K562 (cell line): ENCODE measurements at regions not wholly inside any gene's neighbourhood (a gene's known extent, or its start where the extent isn't known, plus 50 kb on each side); places are given as distances from the start of the nearest gene placed in this dataset.

Experiments
- ATAC-seq: fragments of 200-7000 bp; cut with Tn5 transposase; 3 replicates; pipeline ENCODE4 v1.9.1; 2020; ENCODE audit warnings: moderate library complexity
- BruUV-seq: library from RNA; stranded (reverse); fragments of 400-500 nt; replicated peaks from 2 replicates; lab custom pipeline; 2021; lab: Mats Ljungman, UMichigan
- CTCF ChIA-PET: fragments of 300-600 bp; formaldehyde crosslinking; extraction: SDS; loops from one replicate; lab custom pipeline; 2021; ENCODE audit warnings: low intra/inter-chr PET ratio; lab: Yijun Ruan, JAX
- POLR2A ChIA-PET: fragments of 300-600, 350-650 bp; sonication (Branson Sonifier 250); formaldehyde crosslinking; extraction: SDS; loops from one replicate; lab custom pipeline; 2021; ENCODE audit warnings: antibody characterized with exemption, inconsistent platforms; lab: Yijun Ruan, JAX
- DNase-seq, 4 experiments: peaks; one replicate each; pipeline versions ENCODE4 v3.0.0 to v3.0.0-alpha.2; 2011 to 2018; ENCODE audit warnings: low spot score in 3 of 4, mixed read lengths in 3 of 4; ENCODE audit errors: extremely low read depth in 1 of 4
- FAIRE-seq: peaks from 2 replicates; lab custom pipeline; 2011; peaks lifted over from hg19 to GRCh38; lab: Jason Lieb, UNC
- H2AFZ ChIP-seq: 2 replicates; pipeline ENCODE4 v1.6.0; 2011; ENCODE audit warnings: low read depth, low read length, control low read depth, inconsistent platforms
- H3K27ac ChIP-seq: fragments of 200-600 bp; 3 replicates; pipeline ENCODE4 v1.8.0; 2011; ENCODE audit warnings: low read depth, mild to moderate bottlenecking, control low read depth, inconsistent platforms, low read length, moderate library complexity, mixed read lengths; ENCODE audit errors: extremely low read depth
- H3K27me3 ChIP-seq, 2 experiments: fragments of 300-600 bp in 1 of 2; 2 replicates in 1 of 2; 3 replicates in 1 of 2; pipeline versions ENCODE4 v1.6.0 to v1.8.0; 2011; ENCODE audit warnings: inconsistent platforms in 2 of 2, low read length in 2 of 2, mild to moderate bottlenecking in 1 of 2, mixed read lengths in 1 of 2, moderate library complexity in 1 of 2; ENCODE audit not compliant: control insufficient read depth in 2 of 2, insufficient read depth in 2 of 2
- H3K36me3 ChIP-seq: fragments of 300-600 bp; 3 replicates; pipeline ENCODE4 v1.8.0; 2011; ENCODE audit warnings: mild to moderate bottlenecking, low read length, inconsistent platforms; ENCODE audit not compliant: control insufficient read depth, insufficient read depth
- H3K4me1 ChIP-seq, 2 experiments: fragments of 200-600 bp in 1 of 2; replicated peaks in 1 of 2; 2 replicates in 1 of 2; 3 replicates in 1 of 2; pipeline versions ENCODE4 v1.5.1 to v1.8.0; 2011; ENCODE audit warnings: inconsistent platforms in 2 of 2, low read length in 2 of 2, mild to moderate bottlenecking in 1 of 2, mixed read lengths in 1 of 2, moderate library complexity in 1 of 2; ENCODE audit not compliant: control insufficient read depth in 2 of 2, insufficient read depth in 2 of 2
- H3K4me2 ChIP-seq: 2 replicates; pipeline ENCODE4 v1.6.1; 2011; ENCODE audit warnings: low read length, control low read depth, inconsistent platforms, mixed read lengths; ENCODE audit not compliant: insufficient read depth
- H3K4me3 ChIP-seq: fragments of 200-600 bp; sonication (generic), shearing (Covaris generic); 2 replicates; pipeline ENCODE4 v1.5.1; 2016; ENCODE audit warnings: control low read depth, inconsistent platforms
- H3K79me2 ChIP-seq: fragments of 200-600 bp; 3 replicates; pipeline ENCODE4 v1.8.0; 2011; ENCODE audit warnings: low read length, inconsistent platforms; ENCODE audit not compliant: control insufficient read depth, insufficient read depth
- H3K9ac ChIP-seq, 2 experiments: 2 replicates each; pipeline versions ENCODE4 v1.6.0 to v1.6.1; 2011; ENCODE audit warnings: low read depth in 2 of 2, low read length in 2 of 2, control low read depth in 1 of 2, inconsistent platforms in 1 of 2, mild to moderate bottlenecking in 1 of 2, mixed read lengths in 1 of 2; ENCODE audit not compliant: insufficient read depth in 1 of 2
- H3K9me1 ChIP-seq: one replicate; pipeline ENCODE4 v1.6.0; 2011; ENCODE audit warnings: inconsistent platforms, mild to moderate bottlenecking, low read length, moderate library complexity; ENCODE audit not compliant: control insufficient read depth, insufficient read depth
- H3K9me3 ChIP-seq: replicated peaks from 2 replicates; pipeline ENCODE4 v1.5.1; 2011; ENCODE audit warnings: low read depth, low read length, inconsistent platforms; ENCODE audit not compliant: control insufficient read depth, insufficient read depth
- H4K20me1 ChIP-seq: replicated peaks from 2 replicates; pipeline ENCODE4 v1.6.1; 2011; ENCODE audit warnings: low read length, inconsistent platforms, mixed read lengths; ENCODE audit not compliant: control insufficient read depth, insufficient read depth
- CEBPG ChIP-seq, 3 experiments: fragments of 200-800 bp in 1 of 3; sonication (Bioruptor generic) in 1 of 3; sonication (generic) in 1 of 3; formaldehyde crosslinking in 1 of 3; IDR thresholded peaks in 2 of 3; conservative IDR thresholded peaks in 1 of 3; 2 replicates each; pipeline versions ENCODE4 v1.6.1 to v1.8.0; 2016 to 2022; ENCODE audit warnings: missing compliant biosample characterization in 2 of 3, missing genetic modification characterization in 2 of 3, mild to moderate bottlenecking in 1 of 3, missing genetic modification reagents in 1 of 3
- CTBP1 ChIP-seq: fragments of 450-650 bp; IDR thresholded peaks from 2 replicates; pipeline ENCODE4 v1.6.1; 2016; ENCODE audit warnings: borderline replicate concordance
- DLX4 ChIP-seq: fragments of 250-450 bp; sonication (Bioruptor Pico); IDR thresholded peaks from 2 replicates; pipeline ENCODE4 v1.6.1; 2021; ENCODE audit warnings: mild to moderate bottlenecking
- IRF2 ChIP-seq: sonication (generic); formaldehyde crosslinking; IDR thresholded peaks from 2 replicates; pipeline ENCODE4 v1.8.1; 2022; ENCODE audit warnings: mild to moderate bottlenecking, missing genetic modification reagents
- KAT2B ChIP-seq: IDR thresholded peaks from one replicate; pipeline ENCODE4 v1.6.1; 2012; ENCODE audit warnings: low read depth, mild to moderate bottlenecking, control low read depth, inconsistent platforms, low read length, moderate library complexity
- NFE2 ChIP-seq: IDR thresholded peaks from 2 replicates; pipeline ENCODE4 v1.6.1; 2014; ENCODE audit warnings: antibody characterized with exemption, low read depth
- PTTG1 ChIP-seq: fragments of 450-650 bp; IDR thresholded peaks from 2 replicates; pipeline ENCODE4 v1.6.1; 2016; ENCODE audit warnings: low read depth, mild to moderate bottlenecking, missing genetic modification characterization, missing compliant biosample characterization
- SRSF1 ChIP-seq: fragments of 200-400 bp; formaldehyde crosslinking; IDR thresholded peaks from 2 replicates; pipeline ENCODE4 v1.6.1; 2017; ENCODE audit warnings: mild to moderate bottlenecking, low read depth, low read length, moderate library complexity
- ZFP1 ChIP-seq: fragments of 450-650 bp; formaldehyde crosslinking; IDR thresholded peaks from 2 replicates; pipeline ENCODE4 v1.4.0; 2020; ENCODE audit warnings: mild to moderate bottlenecking, mixed read lengths
- ZNF431 ChIP-seq: sonication (generic); formaldehyde crosslinking; IDR thresholded peaks from 2 replicates; pipeline ENCODE4 v1.8.0; 2022; ENCODE audit warnings: mild to moderate bottlenecking, missing genetic modification reagents
- ZNF57 ChIP-seq: fragments of 450-650 bp; formaldehyde crosslinking; IDR thresholded peaks from 2 replicates; pipeline ENCODE4 v1.4.0; 2020; ENCODE audit warnings: mild to moderate bottlenecking, moderate library complexity
- ZNF592 ChIP-seq: fragments of 450-650 bp; IDR thresholded peaks from 2 replicates; pipeline ENCODE4 v1.6.1; 2017; ENCODE audit warnings: antibody characterized with exemption, mild to moderate bottlenecking
- ZNF766 ChIP-seq: fragments of 200-800 bp; sonication (Bioruptor generic); conservative IDR thresholded peaks from 2 replicates; pipeline ENCODE4 v1.6.1; 2016; ENCODE audit warnings: missing genetic modification characterization, missing compliant biosample characterization
- WGBS: fragments of 100-300 bp; shearing (Covaris generic); methylation state at CpG from one replicate; pipeline ENCODE4 v1.1.6; 2016; ENCODE audit warnings: low coverage, mixed read lengths; ENCODE audit not compliant: insufficient coverage; ENCODE audit errors: missing lambda C conversion rate; 5-methylcytosine and 5-hydroxymethylcytosine counted together
- in situ Hi-C: fragments of 300-500 bp; cut with MboI; formaldehyde crosslinking; loops from 4 replicates; pipeline ENCODE4 v1.15.0; 2018; ENCODE audit warnings: inconsistent platforms, mixed read lengths
- intact Hi-C: fragments of 100-400 bp; cut with micrococcal nuclease; formaldehyde crosslinking; loops from 2 replicates; pipeline ENCODE4 v1.14.2; 2022
- TF ChIP-seq, protein P1 (sequence below): fragments of 250-450 bp; sonication (Bioruptor Pico); IDR thresholded peaks from 2 replicates; pipeline ENCODE4 v1.4.0; 2020; ENCODE audit warnings: mild to moderate bottlenecking
- TF ChIP-seq, protein P2 (sequence below): sonication (generic); formaldehyde crosslinking; IDR thresholded peaks from 2 replicates; pipeline ENCODE4 v1.8.0; 2022; ENCODE audit warnings: mild to moderate bottlenecking, low read depth, missing genetic modification reagents

DNA sequence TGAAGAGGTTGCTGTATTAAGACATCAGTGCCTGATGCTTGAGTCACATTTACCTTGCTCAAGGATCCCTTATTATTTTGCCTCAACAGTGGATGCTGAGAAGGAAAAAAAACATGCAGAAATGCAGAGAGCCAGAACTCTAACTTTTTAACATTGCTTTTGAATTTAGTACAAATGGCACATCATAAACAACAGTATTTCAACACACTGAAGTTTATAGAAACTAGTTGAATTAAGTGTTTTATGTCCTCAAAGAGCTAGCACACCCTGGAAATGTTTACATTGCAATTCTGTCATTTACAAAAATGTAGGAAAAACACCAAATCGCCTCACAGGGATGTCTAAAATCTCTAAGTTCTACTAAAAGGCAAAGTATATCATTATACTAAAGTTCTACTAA is 69.5 kb upstream of the BLTP1 start:
- Histone ChIP-seq H4K20me1 (no peaks in the 10 kb centered on the region), H2AFZ (no peak overlapping the region), H3K9me1 (no peaks in the 10 kb centered on the region), H3K4me1 (no peaks in the 10 kb centered on the region), H3K27ac (no peak overlapping the region)
- intact Hi-C loops, result no loop called here
- TF ChIP-seq ZNF431 (CRISPR knock-in tag) (no peak), KAT2B (no peak), IRF2 (CRISPR knock-in tag) (no peak), DLX4 (no peak), ZNF57 (CRISPR knock-in tag) (no peak), CEBPG (CRISPR knock-in tag; IDR thresholded peaks at IDR 0.05) (no peak), CEBPG (tag; conservative IDR thresholded peaks at IDR 0.05 in 1 of 2, IDR thresholded peaks at IDR 0.05 in 1 of 2) (no peak), PTTG1 (no peak), ZNF592 (no peak), NFE2 (no peak), ZFP1 (CRISPR knock-in tag) (no peak), CTBP1 (no peak), SRSF1 (no peak), ZNF766 (no peak)
- TF ChIP-seq, protein P1, sequence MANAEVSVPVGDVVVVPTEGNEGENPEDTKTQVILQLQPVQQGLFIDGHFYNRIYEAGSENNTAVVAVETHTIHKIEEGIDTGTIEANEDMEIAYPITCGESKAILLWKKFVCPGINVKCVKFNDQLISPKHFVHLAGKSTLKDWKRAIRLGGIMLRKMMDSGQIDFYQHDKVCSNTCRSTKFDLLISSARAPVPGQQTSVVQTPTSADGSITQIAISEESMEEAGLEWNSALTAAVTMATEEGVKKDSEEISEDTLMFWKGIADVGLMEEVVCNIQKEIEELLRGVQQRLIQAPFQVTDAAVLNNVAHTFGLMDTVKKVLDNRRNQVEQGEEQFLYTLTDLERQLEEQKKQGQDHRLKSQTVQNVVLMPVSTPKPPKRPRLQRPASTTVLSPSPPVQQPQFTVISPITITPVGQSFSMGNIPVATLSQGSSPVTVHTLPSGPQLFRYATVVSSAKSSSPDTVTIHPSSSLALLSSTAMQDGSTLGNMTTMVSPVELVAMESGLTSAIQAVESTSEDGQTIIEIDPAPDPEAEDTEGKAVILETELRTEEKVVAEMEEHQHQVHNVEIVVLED (CRISPR knock-in tag), result no peak
- TF ChIP-seq, protein P2, sequence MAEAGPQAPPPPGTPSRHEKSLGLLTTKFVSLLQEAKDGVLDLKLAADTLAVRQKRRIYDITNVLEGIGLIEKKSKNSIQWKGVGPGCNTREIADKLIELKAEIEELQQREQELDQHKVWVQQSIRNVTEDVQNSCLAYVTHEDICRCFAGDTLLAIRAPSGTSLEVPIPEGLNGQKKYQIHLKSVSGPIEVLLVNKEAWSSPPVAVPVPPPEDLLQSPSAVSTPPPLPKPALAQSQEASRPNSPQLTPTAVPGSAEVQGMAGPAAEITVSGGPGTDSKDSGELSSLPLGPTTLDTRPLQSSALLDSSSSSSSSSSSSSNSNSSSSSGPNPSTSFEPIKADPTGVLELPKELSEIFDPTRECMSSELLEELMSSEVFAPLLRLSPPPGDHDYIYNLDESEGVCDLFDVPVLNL (CRISPR knock-in tag), result no peak
- TF ChIP-seq, all 486 proteins: peak for 0
- Histone ChIP-seq H3K27me3 (peaks cover 0 to 2% of the 10 kb centered on the region in 2 experiments; a peak in 1 of 5 replicates), H3K4me3 (no peak overlapping the region), H3K36me3 (no peaks in the 10 kb centered on the region), H3K9ac (no peak overlapping the region), H3K4me2 (no peak overlapping the region), H3K79me2 (no peaks in the 10 kb centered on the region), H3K9me3 (no peaks in the 10 kb centered on the region)
- no peak for DNase-seq
- ChIA-PET POLR2A (no interaction called here), CTCF (no interaction called here)
- 0% methylated on average over 1 of the region's 1 CpG for WGBS
- no peak for FAIRE-seq
- BruUV-seq, result no TSS peak
- in situ Hi-C loops, result no loop called here
- ATAC-seq, result no peak
